ENCODE measurements at regions not wholly inside any gene's neighbourhood (a gene's known extent, or its start where the extent isn't known, plus 50 kb on each side); places are given as distances from the start of the nearest gene placed in this dataset.

DNA sequence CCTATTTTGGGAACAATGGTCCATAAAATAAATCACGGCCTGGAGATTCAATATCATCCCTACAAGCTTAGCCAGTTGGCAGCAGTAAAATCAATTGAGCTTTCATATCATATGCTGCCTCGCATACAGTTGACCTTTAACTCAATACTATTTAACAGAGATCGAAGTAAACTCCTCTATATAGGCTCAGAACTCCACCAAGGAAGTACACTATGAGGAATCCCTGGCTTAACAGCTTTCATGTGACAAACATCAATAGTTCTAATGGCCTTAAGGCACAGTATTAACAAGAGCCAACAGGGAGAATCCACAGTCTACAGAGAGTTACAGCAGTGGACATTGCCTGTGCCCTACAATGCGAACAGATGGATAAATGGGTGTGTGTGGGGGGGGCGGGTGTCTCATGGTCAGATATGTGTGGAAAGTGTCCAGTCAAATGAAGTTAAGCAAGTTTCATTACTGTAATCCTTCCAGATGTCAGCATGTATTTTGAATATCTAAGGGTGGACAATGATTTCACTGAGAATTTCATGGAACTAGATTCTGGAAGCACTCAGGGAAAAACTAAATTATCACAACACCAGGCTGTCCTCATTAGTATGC lies 98.2 kb upstream of the FAM9B start:
- H3K4me3 ChIP-seq (replicated peaks; ENCODE audit: low read depth, low read length), result no peak overlapping the region
- TF ChIP-seq, protein P1, sequence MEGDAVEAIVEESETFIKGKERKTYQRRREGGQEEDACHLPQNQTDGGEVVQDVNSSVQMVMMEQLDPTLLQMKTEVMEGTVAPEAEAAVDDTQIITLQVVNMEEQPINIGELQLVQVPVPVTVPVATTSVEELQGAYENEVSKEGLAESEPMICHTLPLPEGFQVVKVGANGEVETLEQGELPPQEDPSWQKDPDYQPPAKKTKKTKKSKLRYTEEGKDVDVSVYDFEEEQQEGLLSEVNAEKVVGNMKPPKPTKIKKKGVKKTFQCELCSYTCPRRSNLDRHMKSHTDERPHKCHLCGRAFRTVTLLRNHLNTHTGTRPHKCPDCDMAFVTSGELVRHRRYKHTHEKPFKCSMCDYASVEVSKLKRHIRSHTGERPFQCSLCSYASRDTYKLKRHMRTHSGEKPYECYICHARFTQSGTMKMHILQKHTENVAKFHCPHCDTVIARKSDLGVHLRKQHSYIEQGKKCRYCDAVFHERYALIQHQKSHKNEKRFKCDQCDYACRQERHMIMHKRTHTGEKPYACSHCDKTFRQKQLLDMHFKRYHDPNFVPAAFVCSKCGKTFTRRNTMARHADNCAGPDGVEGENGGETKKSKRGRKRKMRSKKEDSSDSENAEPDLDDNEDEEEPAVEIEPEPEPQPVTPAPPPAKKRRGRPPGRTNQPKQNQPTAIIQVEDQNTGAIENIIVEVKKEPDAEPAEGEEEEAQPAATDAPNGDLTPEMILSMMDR (IDR thresholded peaks at IDR 0.05; ENCODE audit: low read depth, low read length, missing control alignments), result no peak
- DNase-seq (ENCODE audit: extremely low read depth, low read depth), result no peak

GRCh38 chrX:9133426-9133825 lies 99.5 kb upstream of the FAM9B start:
- TF ChIP-seq, protein P1 (IDR thresholded peaks at IDR 0.05; ENCODE audit: low read depth, low read length, missing control alignments), result no peak
- DNase-seq (ENCODE audit: extremely low read depth, low read depth), result no peak
- no peak overlapping the region for H3K4me3 ChIP-seq (replicated peaks; ENCODE audit: low read depth, low read length)

DNA sequence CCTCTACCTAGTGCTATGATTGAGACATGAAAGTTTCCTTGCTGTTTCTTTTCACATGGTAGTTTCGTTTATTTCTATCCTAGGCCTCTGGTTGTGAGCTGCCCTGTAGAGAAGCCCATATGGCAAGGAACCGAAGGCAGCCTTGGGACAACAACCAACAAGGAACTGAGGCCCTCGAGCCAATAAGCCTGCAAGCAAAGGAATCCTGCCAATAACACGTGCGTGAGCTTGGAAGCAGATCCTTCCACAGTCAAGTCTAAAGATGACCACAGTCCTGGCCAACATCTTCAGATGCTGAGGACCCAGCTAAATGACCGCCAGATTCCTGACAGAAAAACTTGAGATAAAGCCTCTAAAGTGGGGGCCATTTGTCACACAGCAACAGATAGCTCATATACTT lies 100.4 kb upstream of the FAM9B start:
- no peak for DNase-seq (ENCODE audit: extremely low read depth, low read depth)
- TF ChIP-seq, protein P1 (IDR thresholded peaks at IDR 0.05; ENCODE audit: low read depth, low read length, missing control alignments), result no peak
- H3K4me3 ChIP-seq (replicated peaks; ENCODE audit: low read depth, low read length), result no peak overlapping the region

DNA sequence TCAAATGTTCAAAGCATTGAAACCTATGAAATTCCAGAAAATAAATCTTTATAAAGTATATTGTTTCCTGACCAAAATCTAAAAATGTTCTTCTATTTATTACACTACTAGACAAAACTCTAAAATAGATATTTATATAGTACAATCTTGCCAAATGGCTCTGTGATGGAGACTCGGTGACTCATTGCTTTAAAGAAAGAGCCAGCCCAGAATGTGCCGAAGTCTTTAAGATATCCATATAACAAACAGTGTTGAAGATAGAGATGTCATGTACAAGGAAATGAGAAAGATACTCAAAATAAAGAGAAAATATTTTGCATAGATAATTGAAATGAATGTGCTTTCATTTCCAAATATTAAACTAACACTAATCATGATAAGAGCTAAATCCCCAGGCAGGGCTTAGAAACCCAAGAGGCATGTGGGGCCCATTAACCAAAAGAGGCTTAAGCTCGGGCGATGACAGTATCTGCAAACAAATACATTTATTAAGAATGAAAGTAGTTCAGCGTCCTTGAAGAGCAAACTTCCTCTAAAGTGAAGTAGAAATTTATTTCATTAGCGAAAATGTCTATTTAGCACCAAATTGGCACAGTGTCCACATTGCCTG lies 102.1 kb upstream of the FAM9B start:
- H3K4me3 ChIP-seq (replicated peaks; ENCODE audit: low read depth, low read length), result no peak overlapping the region
- DNase-seq (ENCODE audit: extremely low read depth, low read depth), result no peak
- TF ChIP-seq, protein P1 (IDR thresholded peaks at IDR 0.05; ENCODE audit: low read depth, low read length, missing control alignments), result no peak

DNA sequence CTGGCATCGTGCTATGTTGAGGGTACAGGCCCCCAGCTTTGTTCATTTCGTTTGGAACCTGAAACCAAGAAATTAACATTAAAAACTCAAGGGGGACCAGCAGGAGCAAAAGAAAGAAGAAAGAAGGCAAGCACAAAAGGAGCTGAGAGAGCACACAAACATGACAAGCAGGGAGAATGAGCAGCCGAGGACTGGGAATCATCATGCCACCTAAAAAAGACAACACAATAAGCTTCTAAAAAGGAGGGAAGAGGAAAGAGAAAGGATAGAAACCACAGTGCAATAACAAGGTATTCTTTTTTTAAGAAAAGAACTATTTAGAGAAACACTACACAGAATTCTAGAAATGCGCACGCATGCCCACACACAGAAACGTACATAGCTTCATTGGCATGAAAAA lies 103.2 kb upstream of the FAM9B start:
- no peak overlapping the region for H3K4me3 ChIP-seq (replicated peaks; ENCODE audit: low read depth, low read length)
- no peak for DNase-seq (ENCODE audit: extremely low read depth, low read depth)
- TF ChIP-seq, protein P1 (IDR thresholded peaks at IDR 0.05; ENCODE audit: low read depth, low read length, missing control alignments), result no peak

DNA sequence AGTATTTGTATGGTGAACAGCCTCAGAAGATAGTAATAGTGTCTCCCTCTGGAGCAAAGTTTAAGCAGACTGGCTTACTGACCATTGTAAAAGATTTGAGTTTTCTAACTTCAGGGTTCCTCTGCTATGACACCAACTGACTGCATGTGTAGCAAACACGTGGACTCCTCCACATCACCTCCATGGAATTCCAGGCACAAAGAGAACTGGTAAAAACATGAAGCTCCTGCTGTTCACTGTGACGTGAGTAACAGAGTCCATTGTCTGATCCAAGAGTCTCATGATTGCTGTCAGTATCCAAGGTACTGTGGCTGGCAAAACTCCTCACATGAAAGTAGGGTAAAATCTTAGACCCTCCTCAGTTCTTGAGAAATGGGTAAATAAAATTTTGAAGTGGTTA lies 107.6 kb upstream of the FAM9B start:
- no peak overlapping the region for H3K4me3 ChIP-seq (replicated peaks; ENCODE audit: low read depth, low read length)
- TF ChIP-seq, protein P1 (IDR thresholded peaks at IDR 0.05; ENCODE audit: low read depth, low read length, missing control alignments), result no peak
- no peak for DNase-seq (ENCODE audit: extremely low read depth, low read depth)
